MM.1S (cell line): ENCODE measurements at regions not wholly inside any gene's neighbourhood (a gene's known extent, or its start where the extent isn't known, plus 50 kb on each side); places are given as distances from the start of the nearest gene placed in this dataset.

Source experiments
- DNase-seq: peaks from one replicate; pipeline ENCODE4 v3.0.0-alpha.2; 2015
- H2AFZ ChIP-seq: fragments of 300-600 bp; sonication (generic); 2 replicates; pipeline ENCODE4 v1.6.0; 2016; ENCODE audit warnings: antibody characterized with exemption, low read length
- H3F3A ChIP-seq: fragments of 300-600 bp; sonication (generic); 2 replicates; pipeline ENCODE4 v1.6.1; 2016; ENCODE audit warnings: mild to moderate bottlenecking, antibody characterized with exemption, low read length, moderate library complexity, mixed read lengths; ENCODE audit not compliant: insufficient read depth
- H3K27ac ChIP-seq: fragments of 300-600 bp; sonication (generic); 2 replicates; pipeline ENCODE4 v1.5.1; 2016; ENCODE audit warnings: mild to moderate bottlenecking, low read length
- H3K27me3 ChIP-seq: fragments of 300-600 bp; sonication (generic); replicated peaks from 2 replicates; pipeline ENCODE4 v1.6.0; 2016; ENCODE audit warnings: low read length; ENCODE audit not compliant: insufficient read depth
- H3K36me3 ChIP-seq: fragments of 300-600 bp; sonication (generic); replicated peaks from 2 replicates; pipeline ENCODE4 v1.6.1; 2016; ENCODE audit warnings: mild to moderate bottlenecking, low read length, mixed read lengths; ENCODE audit not compliant: insufficient read depth
- H3K4me1 ChIP-seq: fragments of 300-600 bp; sonication (generic); 2 replicates; pipeline ENCODE4 v1.6.1; 2016; ENCODE audit warnings: low read length, mixed read lengths
- H3K4me2 ChIP-seq: fragments of 300-600 bp; sonication (generic); 2 replicates; pipeline ENCODE4 v1.6.0; 2016; ENCODE audit warnings: low read depth, low read length
- H3K4me3 ChIP-seq: fragments of 300-600 bp; sonication (generic); 2 replicates; pipeline ENCODE4 v1.5.1; 2016; ENCODE audit warnings: low read length, mixed read lengths
- H3K79me2 ChIP-seq: fragments of 300-600 bp; sonication (generic); 2 replicates; pipeline ENCODE4 v1.6.1; 2016; ENCODE audit warnings: mixed run types, low read length, mixed read lengths
- H3K9ac ChIP-seq: fragments of 300-600 bp; sonication (generic); 2 replicates; pipeline ENCODE4 v1.6.1; 2016; ENCODE audit warnings: low read length, mixed read lengths
- H3K9me2 ChIP-seq: fragments of 300-600 bp; sonication (generic); replicated peaks from 2 replicates; pipeline ENCODE4 v1.6.1; 2016; ENCODE audit warnings: mild to moderate bottlenecking, low read length, mixed read lengths; ENCODE audit not compliant: insufficient read depth
- H3K9me3 ChIP-seq: fragments of 300-600 bp; sonication (generic); replicated peaks from 2 replicates; pipeline ENCODE4 v1.6.1; 2016; ENCODE audit warnings: mild to moderate bottlenecking, low read length, mixed read lengths; ENCODE audit not compliant: insufficient read depth
- H4K20me1 ChIP-seq: fragments of 300-600 bp; sonication (generic); 2 replicates; pipeline ENCODE4 v1.6.1; 2016; ENCODE audit warnings: mild to moderate bottlenecking, low read length, moderate library complexity, mixed read lengths; ENCODE audit not compliant: insufficient read depth
- CTCF ChIP-seq: fragments of 300-600 bp; sonication (generic); IDR thresholded peaks from 2 replicates; pipeline ENCODE4 v1.5.1; 2016; ENCODE audit warnings: antibody characterized with exemption, low read length, mixed read lengths
- EZH2 ChIP-seq: fragments of 300-600 bp; sonication (generic); optimal IDR thresholded peaks from 2 replicates; pipeline ENCODE3; 2017; ENCODE audit warnings: low read depth, mild to moderate bottlenecking, antibody characterized with exemption, low read length, mixed read lengths
- EZH2phosphoT487 ChIP-seq: fragments of 300-600 bp; sonication (generic); IDR thresholded peaks from 2 replicates; pipeline ENCODE4 v1.6.1; 2018; ENCODE audit warnings: antibody characterized with exemption, low read length

- no peak overlapping the region for H3K4me3 ChIP-seq
- H3K9me3 ChIP-seq, result no peaks in the 10 kb centered on the region
- H3K4me1 ChIP-seq, result no peaks in the 10 kb centered on the region
- H3K27ac ChIP-seq, result no peak overlapping the region
- no peak for DNase-seq
- no peak overlapping the region for H3K4me2 ChIP-seq
- H3F3A ChIP-seq, result no peaks in the 10 kb centered on the region
- no peaks in the 10 kb centered on the region for H3K9me2 ChIP-seq
- H3K79me2 ChIP-seq, result no peaks in the 10 kb centered on the region
- TF ChIP-seq EZH2 (no peak), EZH2phosphoT487 (no peak), CTCF (no peak)
- no peaks in the 10 kb centered on the region for H3K27me3 ChIP-seq
- H2AFZ ChIP-seq, result no peak overlapping the region
- no peaks in the 10 kb centered on the region for H4K20me1 ChIP-seq
- H3K36me3 ChIP-seq, result no peaks in the 10 kb centered on the region
- H3K9ac ChIP-seq, result no peak overlapping the region
Measured at GRCh38 chr1:56065729-56066128, 513.6 kb downstream of the PLPP3 start.

- Histone ChIP-seq H3K9ac (no peak overlapping the region), H4K20me1 (no peaks in the 10 kb centered on the region), H3K4me1 (no peaks in the 10 kb centered on the region), H3K4me2 (no peak overlapping the region), H3F3A (no peaks in the 10 kb centered on the region), H3K36me3 (no peaks in the 10 kb centered on the region), H2AFZ (no peak overlapping the region), H3K9me3 (no peaks in the 10 kb centered on the region), H3K27me3 (no peaks in the 10 kb centered on the region), H3K9me2 (no peaks in the 10 kb centered on the region), H3K27ac (no peak overlapping the region), H3K79me2 (no peaks in the 10 kb centered on the region), H3K4me3 (no peak overlapping the region)
- no peak for DNase-seq
- no peak for TF ChIP-seq CTCF
- no peak for TF ChIP-seq EZH2phosphoT487
- no peak for TF ChIP-seq EZH2
Measured at GRCh38 chr1:56064705-56065104, 514.7 kb downstream of the PLPP3 start.

DNA sequence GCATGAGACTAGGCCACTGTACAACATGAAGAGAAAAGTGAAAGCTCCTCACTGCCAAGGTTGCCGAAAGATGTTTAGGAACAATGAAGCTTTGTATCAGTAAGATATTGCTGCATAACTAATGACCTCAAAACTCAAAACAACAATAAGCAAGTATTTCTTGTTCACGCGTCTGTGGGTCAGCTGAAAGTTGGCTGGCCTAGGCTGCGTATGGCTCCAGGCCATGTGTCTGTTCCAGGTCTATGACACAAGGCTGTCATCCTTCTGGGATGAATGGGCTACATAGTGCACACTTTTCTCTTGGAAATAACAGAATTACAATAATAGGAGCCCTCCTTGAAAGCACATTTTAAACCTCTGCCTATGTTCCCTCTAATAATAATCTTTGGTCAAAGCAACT is 515.9 kb downstream of the PLPP3 start:
- H3K27ac ChIP-seq, result no peak overlapping the region
- H2AFZ ChIP-seq, result no peak overlapping the region
- H3K4me1 ChIP-seq, result no peaks in the 10 kb centered on the region
- no peak overlapping the region for H3K9ac ChIP-seq
- no peaks in the 10 kb centered on the region for H3K79me2 ChIP-seq
- no peak for DNase-seq
- H4K20me1 ChIP-seq, result no peaks in the 10 kb centered on the region
- H3K36me3 ChIP-seq, result no peaks in the 10 kb centered on the region
- H3K9me3 ChIP-seq, result no peaks in the 10 kb centered on the region
- TF ChIP-seq EZH2 (no peak), CTCF (no peak)
- H3F3A ChIP-seq, result no peaks in the 10 kb centered on the region
- H3K4me3 ChIP-seq, result no peak overlapping the region
- H3K27me3 ChIP-seq, result no peaks in the 10 kb centered on the region
- H3K4me2 ChIP-seq, result no peak overlapping the region
- no peaks in the 10 kb centered on the region for H3K9me2 ChIP-seq

GRCh38 chr1:56062625-56063024 is 516.7 kb downstream of the PLPP3 start:
- DNase-seq, result no peak
- Histone ChIP-seq H3K27ac (no peak overlapping the region), H3K9me3 (no peaks in the 10 kb centered on the region), H3K27me3 (no peaks in the 10 kb centered on the region), H3K9me2 (no peaks in the 10 kb centered on the region), H3K4me3 (no peak overlapping the region), H2AFZ (no peak overlapping the region), H3F3A (no peaks in the 10 kb centered on the region), H3K79me2 (no peaks in the 10 kb centered on the region), H3K9ac (no peak overlapping the region), H3K4me1 (no peaks in the 10 kb centered on the region), H4K20me1 (no peaks in the 10 kb centered on the region), H3K36me3 (no peaks in the 10 kb centered on the region), H3K4me2 (no peak overlapping the region)
- TF ChIP-seq CTCF, result no peak
- TF ChIP-seq EZH2, result no peak
- TF ChIP-seq EZH2phosphoT487, result no peak
